ENCODE measurements at regions not wholly inside any gene's neighbourhood (a gene's known extent, or its start where the extent isn't known, plus 50 kb on each side); places are given as distances from the start of the nearest gene placed in this dataset.

DNA sequence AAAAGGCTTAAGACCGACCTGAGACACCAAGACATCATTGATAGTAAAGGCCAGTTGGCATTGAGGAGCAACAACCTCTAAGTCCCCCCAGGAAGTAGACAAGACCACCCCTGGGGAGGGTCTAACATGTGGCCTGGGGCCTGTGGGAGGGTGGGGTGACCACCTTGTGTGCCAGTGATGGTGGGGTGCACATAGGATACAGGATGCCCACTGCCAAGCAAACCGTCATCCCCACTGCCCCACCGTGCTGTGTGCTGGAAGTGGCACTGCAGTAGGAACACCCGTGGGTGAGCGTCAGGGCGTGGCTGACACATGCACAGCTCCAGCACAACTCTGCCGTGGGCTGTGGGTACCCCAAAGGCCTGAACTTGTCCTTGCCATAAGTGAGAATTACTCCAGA lies 84.3 kb upstream of the LGALSL start:
- DNase-seq (ENCODE audit: low read depth, low spot score), result no peak

DNA sequence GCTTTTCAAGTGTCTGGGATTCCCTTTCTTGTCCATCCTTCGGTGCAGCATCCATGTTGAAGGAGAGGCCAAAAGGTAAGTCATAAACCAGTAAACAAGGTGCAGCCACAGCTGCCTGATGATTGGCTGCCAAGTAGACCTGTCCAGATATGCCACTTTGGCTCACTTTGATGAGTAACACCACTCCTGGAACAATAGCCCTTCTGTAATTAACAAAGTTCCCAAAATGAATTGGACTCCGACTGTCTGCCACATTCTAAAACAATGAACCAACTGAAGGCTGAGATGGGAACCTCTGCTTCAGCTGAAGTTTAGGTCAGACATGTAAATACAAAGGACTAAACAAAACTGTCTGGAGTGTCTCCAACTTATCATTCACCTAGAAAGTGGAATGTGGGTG lies 82.2 kb upstream of the LGALSL start:
- DNase-seq (ENCODE audit: low read depth, low spot score), result no peak

GRCh38 chr2:64374686-64375085 lies 79.3 kb upstream of the LGALSL start:
- peak; percentile 53 for DNase-seq (ENCODE audit: low read depth, low spot score)

DNA sequence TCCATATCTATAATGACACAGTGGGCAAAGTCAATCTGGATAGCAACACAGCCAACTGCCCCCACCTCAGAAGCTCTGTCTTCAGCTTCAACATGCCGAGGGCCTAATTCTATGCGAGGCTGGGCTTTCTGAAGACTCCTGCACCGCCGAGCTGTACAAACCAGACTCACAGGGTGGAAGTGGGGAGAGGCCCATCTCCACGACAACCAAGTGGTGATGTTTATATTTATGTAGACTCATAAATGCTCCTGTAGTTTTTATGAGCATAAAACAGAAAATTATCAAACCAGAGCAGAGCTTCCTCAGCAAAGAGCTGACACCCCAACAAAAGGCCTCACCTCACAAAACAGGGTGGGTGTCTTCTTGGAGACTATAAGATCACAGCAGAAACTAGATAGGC lies 77.0 kb upstream of the LGALSL start:
- no peak for DNase-seq (ENCODE audit: low read depth, low spot score)

DNA sequence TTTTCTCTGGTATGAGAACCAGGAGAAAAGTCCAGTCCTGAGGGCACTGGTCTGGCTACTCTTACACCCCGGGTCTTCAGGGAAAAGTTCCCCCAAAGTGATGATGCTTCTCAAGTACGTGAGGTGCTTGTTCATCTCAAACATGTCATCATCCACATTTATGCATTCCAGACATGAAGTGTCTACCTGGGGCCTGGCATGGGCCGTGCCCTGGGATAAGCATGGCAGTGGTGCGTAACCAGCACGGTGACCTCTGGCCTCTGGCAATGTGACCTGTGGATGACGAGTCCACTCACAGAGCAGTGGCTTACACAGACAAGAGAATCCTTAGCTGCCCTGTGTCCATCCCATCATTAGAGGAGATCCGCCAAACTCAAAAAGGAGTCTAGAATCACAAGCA lies 74.8 kb upstream of the LGALSL start:
- DNase-seq (ENCODE audit: low read depth, low spot score), result no peak

GRCh38 chr2:64380853-64381527 lies 73.0 kb upstream of the LGALSL start:
- DNase-seq (ENCODE audit: low read depth, low spot score), result no peak

DNA sequence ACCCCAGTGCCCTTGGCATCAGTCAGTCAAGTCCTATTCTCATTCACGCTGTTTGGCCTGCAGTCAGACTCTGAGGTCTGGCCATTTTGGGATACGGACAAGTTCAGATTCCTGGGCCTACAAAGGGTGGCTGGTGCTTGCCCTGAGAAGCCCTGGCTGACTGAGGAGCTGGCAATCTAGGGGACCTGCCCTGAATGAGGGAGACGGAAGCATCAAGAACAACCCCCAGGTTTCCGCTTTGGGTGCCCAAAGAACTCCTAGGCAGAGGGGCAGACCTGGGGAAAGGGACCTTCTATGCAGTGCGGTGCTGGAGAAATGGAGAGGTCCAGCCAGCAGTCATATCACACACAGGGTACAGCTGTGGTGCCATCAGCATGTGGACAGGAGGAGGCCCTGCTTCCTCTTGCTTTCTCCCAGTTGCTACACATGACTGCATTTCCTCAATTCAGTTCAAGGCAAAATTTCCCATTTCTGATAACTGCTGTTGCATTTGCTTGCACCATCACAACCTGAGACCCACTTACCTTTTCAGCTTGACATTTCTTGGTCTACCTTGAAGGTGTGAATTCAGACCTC lies 70.9 kb upstream of the LGALSL start:
- DNase-seq (ENCODE audit: low read depth, low spot score), result no peak

- DNase-seq (ENCODE audit: low read depth, low spot score), result no peak
These were observed 70.1 kb upstream of the LGALSL start for GRCh38 chr2:64383881-64384280.

DNA sequence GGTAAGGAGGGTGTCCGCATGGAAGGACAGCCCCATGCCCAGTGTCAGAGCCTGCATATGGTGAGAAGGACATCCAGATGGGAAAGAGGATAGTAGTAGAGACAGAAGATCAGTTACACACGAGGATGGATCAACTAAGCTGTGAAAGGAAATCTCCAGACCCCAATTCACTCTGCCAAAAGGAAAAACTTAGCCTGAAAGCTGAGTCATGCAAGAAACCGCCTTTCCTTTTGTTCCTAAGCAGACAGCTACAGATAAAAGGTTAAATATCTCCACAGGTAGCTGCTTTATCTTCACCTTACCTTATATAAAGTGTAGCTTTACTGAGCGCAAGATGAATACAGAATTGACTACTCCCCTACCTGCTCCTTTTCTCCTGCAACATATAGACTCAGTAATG lies 67.3 kb upstream of the LGALSL start:
- DNase-seq (ENCODE audit: low read depth, low spot score), result no peak

GRCh38 chr2:64390586-64390985 lies 63.4 kb upstream of the LGALSL start:
- no peak for DNase-seq (ENCODE audit: low read depth, low spot score)

GRCh38 chr2:64391424-64391823 lies 62.5 kb upstream of the LGALSL start:
- DNase-seq (ENCODE audit: low read depth, low spot score), result no peak

DNA sequence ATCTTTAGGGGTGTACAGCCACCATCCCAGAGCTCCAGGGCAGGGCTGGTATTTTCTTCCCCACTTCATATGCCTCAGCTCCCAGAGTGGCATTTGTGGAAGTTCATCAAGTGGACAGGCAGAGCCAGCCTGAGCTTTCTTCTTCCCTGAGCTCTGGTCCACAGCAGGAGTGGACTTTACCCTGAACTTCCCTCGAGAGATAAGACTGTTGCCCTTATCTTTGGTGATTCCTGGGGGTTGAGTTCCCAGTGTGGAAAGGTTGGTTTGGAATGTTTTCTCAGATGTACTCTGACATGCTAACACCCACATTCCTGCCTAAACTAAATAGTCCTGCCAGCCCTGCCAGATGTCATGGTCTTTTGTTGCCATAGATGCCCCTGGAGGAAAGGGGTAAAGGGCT lies 62.0 kb upstream of the LGALSL start:
- no peak for DNase-seq (ENCODE audit: low read depth, low spot score)

DNA sequence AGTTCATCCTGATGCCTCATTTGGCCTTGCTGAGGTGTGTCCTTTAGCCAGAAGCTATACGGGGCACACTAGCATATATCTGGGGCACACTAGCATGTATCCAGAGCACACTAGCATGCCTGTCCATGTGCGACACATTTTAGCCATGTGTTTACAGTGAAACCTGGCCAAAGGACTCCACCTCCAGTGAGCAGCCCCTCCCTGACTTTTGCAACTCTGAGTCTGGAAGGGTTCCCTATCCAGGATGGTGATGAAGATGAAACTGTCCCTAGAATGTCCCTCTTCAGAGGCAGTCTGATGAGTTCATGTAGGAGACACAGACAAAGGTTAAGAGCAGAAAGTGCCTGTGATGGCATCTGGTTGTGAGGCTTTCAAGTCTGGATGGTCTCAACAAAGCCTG lies 61.4 kb upstream of the LGALSL start:
- no peak for DNase-seq (ENCODE audit: low read depth, low spot score)

- DNase-seq (ENCODE audit: low read depth, low spot score), result no peak
These were observed 60.5 kb upstream of the LGALSL start for GRCh38 chr2:64393383-64394010.

GRCh38 chr2:64394153-64394552 lies 59.8 kb upstream of the LGALSL start:
- no peak for DNase-seq (ENCODE audit: low read depth, low spot score)

DNA sequence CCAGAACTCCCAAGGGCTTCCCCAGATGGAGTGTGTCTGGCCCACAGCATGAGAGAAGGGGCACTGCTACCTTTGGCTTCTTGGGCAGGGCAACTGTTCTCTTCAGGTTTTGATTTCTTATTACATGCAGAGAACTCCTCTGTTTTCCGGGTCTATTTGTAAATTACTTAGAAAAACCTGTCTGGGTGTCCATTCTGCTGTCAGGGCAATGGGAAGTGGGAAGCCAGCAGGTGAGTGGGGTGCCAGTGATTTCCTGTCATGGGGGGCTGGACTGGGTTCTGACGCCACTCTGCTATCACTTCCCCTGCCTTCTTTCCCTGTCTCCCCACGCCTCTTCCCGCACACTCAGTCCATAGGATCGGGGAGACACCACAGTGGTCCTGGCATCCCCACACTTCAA lies 58.0 kb upstream of the LGALSL start:
- no peak for DNase-seq (ENCODE audit: low read depth, low spot score)

- DNase-seq (ENCODE audit: low read depth, low spot score), result no peak
These were observed 57.4 kb upstream of the LGALSL start for GRCh38 chr2:64396551-64396950.

DNA sequence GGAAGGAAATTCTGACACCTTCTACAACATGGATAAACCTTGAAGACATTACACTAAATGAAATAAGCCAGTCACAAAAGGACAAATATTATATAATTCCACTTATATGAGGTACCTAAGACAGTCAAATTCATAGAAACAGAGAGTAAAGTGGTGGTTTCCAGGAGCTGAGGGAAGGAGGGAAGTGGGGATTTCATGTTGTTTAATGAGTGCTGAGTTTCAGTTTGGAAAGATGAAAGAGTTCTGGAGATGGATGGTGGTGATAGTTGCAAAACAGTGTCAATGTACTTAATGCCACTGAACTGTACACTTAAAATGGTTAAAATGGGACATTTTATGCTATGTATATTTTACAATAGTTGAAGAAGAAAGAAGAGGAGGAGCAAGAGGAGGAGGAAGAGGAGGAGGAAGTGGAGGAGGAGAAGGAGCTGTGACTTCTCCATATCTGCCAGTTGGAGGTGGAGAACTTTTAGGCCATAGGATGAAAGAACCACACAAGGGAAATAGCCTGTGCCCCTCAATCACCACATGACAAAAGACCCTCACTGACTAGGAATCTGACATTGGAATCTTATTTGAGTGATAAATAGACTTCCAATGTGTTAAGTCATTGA lies 55.3 kb upstream of the LGALSL start:
- DNase-seq (ENCODE audit: low read depth, low spot score), result no peak

GRCh38 chr2:64399521-64399920 lies 54.4 kb upstream of the LGALSL start:
- no peak for DNase-seq (ENCODE audit: low read depth, low spot score)

DNA sequence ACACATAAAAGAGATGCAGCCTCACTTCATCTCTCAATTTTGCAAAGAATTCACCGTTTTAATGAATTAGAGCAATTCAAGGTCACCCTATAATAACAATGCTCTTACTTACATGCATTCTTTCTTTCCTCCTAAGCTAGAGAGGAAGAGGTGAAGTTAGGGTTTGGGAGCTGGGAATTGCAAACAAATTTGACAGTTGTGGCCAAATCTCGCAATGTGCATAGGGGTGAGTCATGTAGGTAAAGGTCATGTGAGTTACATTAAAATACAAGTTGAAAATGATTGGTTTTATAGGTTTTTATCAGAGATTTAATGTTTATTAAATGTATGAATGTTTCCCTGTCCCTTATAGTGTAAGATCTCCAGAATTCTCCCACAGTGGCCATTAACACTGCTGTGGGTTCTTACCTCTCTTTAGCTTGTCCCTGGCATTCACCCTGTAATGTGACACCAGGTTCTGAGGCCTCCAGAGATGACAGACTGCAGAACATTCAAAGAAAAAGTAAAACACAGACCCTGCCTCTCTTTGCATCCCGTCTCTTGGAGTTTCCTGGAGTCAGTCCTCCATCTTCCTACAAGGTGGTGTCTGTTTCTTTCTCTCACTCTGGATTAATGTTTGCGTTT lies 53.7 kb upstream of the LGALSL start:
- no peak for DNase-seq (ENCODE audit: low read depth, low spot score)

DNA sequence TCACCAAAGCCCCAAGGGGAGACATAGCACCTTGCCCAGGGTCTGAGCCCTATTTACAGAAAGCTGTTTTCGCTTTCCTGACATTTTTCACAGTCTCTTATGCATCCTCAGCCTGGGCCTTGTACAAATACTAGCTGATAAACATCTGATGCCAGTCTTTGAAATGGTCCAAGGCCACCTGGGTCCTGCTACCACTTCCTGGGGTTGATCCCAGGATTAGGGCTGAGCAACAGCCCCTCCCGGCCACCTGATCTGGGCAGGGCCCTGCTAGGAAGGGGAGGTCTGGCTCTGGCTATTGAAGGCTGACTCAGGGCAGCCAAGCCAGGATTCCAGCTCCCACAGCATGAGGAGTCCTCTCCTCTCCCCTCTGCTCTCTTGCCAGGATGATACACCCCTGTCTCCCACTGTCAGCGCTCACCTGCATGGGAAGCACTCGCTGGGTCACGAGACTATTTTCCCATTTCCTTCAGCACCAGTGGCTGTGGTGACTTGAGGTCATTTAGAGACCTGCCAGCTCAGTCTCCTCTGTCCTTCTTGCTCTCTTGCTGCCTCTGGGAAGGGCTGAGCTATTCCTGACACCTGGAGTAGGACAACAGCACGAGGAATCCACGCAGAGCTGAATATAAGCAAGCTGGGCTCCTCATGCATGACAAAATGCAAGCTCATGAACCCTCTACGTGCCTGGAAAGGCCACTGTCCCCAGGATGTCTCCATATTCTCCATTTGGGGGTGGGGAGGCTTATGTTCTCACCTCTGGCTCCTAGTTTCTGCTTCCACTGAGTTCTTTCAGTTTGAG lies 53.0 kb upstream of the LGALSL start:
- no peak for DNase-seq (ENCODE audit: low read depth, low spot score)

GRCh38 chr2:64401529-64401880 lies 52.5 kb upstream of the LGALSL start:
- no peak for DNase-seq (ENCODE audit: low read depth, low spot score)
